Neural cell (in vitro differentiated cells): ENCODE measurements at regions not wholly inside any gene's neighbourhood (a gene's known extent, or its start where the extent isn't known, plus 50 kb on each side); places are given as distances from the start of the nearest gene placed in this dataset.

Experiments used
- H2AFZ ChIP-seq: fragments of 200-600, 300-800 bp; sonication (generic), shearing (Covaris generic); 2 replicates; pipeline ENCODE4 v1.6.0; 2014; ENCODE audit warnings: low read depth, mild to moderate bottlenecking, antibody characterized with exemption, low read length, moderate library complexity
- H3F3A ChIP-seq: fragments of 200-600 bp; shearing (Covaris generic); 2 replicates; pipeline ENCODE4 v1.6.1; 2016; ENCODE audit warnings: mild to moderate bottlenecking, moderate library complexity, mixed read lengths, antibody characterized with exemption, low read length; ENCODE audit not compliant: insufficient read depth, poor library complexity, severe bottlenecking
- H3K27ac ChIP-seq: fragments of 200-600, 300-800 bp; sonication (generic), shearing (Covaris generic); 2 replicates; pipeline ENCODE4 v1.5.1; 2014; ENCODE audit warnings: mild to moderate bottlenecking, low read length, moderate library complexity
- H3K27me3 ChIP-seq: fragments of 300-800, 200-600 bp; sonication (generic), shearing (Covaris generic); 2 replicates; pipeline ENCODE4 v1.6.0; 2014; ENCODE audit warnings: mild to moderate bottlenecking, low read depth, low read length, moderate library complexity; ENCODE audit not compliant: insufficient read depth
- H3K36me3 ChIP-seq: fragments of 300-800, 200-600 bp; sonication (generic), shearing (Covaris generic); 2 replicates; pipeline ENCODE4 v1.5.1; 2014; ENCODE audit warnings: mild to moderate bottlenecking, antibody characterized with exemption, low read length, moderate library complexity; ENCODE audit not compliant: insufficient read depth
- H3K4me2 ChIP-seq: fragments of 300-800, 200-600 bp; sonication (generic), shearing (Covaris generic); 2 replicates; pipeline ENCODE4 v1.6.0; 2014; ENCODE audit warnings: mild to moderate bottlenecking, low read length
- H3K4me3 ChIP-seq: fragments of 300-800, 200-600 bp; sonication (generic), shearing (Covaris generic); 2 replicates; pipeline ENCODE4 v1.5.1; 2014; ENCODE audit warnings: mild to moderate bottlenecking, low read length, moderate library complexity
- H3K79me2 ChIP-seq: fragments of 200-600 bp; shearing (Covaris generic); replicated peaks from 2 replicates; pipeline ENCODE4 v1.6.0; 2014; ENCODE audit warnings: mild to moderate bottlenecking, low read length, moderate library complexity; ENCODE audit not compliant: insufficient read depth
- H3K9ac ChIP-seq: fragments of 300-800, 200-600 bp; sonication (generic), shearing (Covaris generic); 2 replicates; pipeline ENCODE4 v1.6.1; 2016; ENCODE audit warnings: mild to moderate bottlenecking, low read length, mixed read lengths
- H3K9me2 ChIP-seq: fragments of 200-600 bp; shearing (Covaris generic); 2 replicates; pipeline ENCODE4 v1.6.1; 2016; ENCODE audit warnings: mild to moderate bottlenecking, low read length, mixed read lengths; ENCODE audit not compliant: insufficient read depth
- H3K9me3 ChIP-seq: fragments of 200-600, 300-800 bp; sonication (generic), shearing (Covaris generic); 2 replicates; pipeline ENCODE4 v1.6.1; 2016; ENCODE audit warnings: mild to moderate bottlenecking, mixed run types, low read length, moderate library complexity, mixed read lengths
- H4K20me1 ChIP-seq: fragments of 200-600 bp; shearing (Covaris generic); 2 replicates; pipeline ENCODE4 v1.6.1; 2016; ENCODE audit warnings: mild to moderate bottlenecking, mixed run types; ENCODE audit not compliant: insufficient read depth
- EP300 ChIP-seq: fragments of 450-650 bp; conservative IDR thresholded peaks from 2 replicates; pipeline ENCODE4 v1.6.1; 2014; ENCODE audit warnings: antibody characterized with exemption, mild to moderate bottlenecking, moderate library complexity; ENCODE audit not compliant: poor library complexity, severe bottlenecking
- EZH2 ChIP-seq: fragments of 200-600, 300-800 bp; shearing (Covaris generic), sonication (generic); IDR thresholded peaks from 2 replicates; pipeline ENCODE4 v1.6.1; 2014; ENCODE audit warnings: antibody characterized with exemption, low read length, borderline replicate concordance, mild to moderate bottlenecking; ENCODE audit not compliant: insufficient read depth, poor library complexity, severe bottlenecking
- MXI1 ChIP-seq: fragments of 450-650 bp; conservative IDR thresholded peaks from 2 replicates; pipeline ENCODE4 v1.6.1; 2014; ENCODE audit warnings: antibody characterized with exemption, mild to moderate bottlenecking; ENCODE audit not compliant: poor library complexity, severe bottlenecking
- POLR2AphosphoS5 ChIP-seq: IDR thresholded peaks from 2 replicates; pipeline ENCODE4 v1.6.1; 2012
- RAD21 ChIP-seq: fragments of 450-650 bp; conservative IDR thresholded peaks from 2 replicates; pipeline ENCODE4 v1.6.1; 2014; ENCODE audit warnings: antibody characterized with exemption, mild to moderate bottlenecking, moderate library complexity
- REST ChIP-seq: IDR thresholded peaks from 2 replicates; pipeline ENCODE4 v1.6.1; 2012; ENCODE audit warnings: borderline replicate concordance
- SMC3 ChIP-seq: fragments of 450-650 bp; conservative IDR thresholded peaks from 2 replicates; pipeline ENCODE4 v1.6.1; 2014; ENCODE audit warnings: antibody characterized with exemption, mild to moderate bottlenecking, moderate library complexity; ENCODE audit not compliant: poor library complexity
- TAF1 ChIP-seq: IDR thresholded peaks from 2 replicates; pipeline ENCODE4 v1.6.1; 2012; ENCODE audit warnings: low read depth
- TF ChIP-seq, protein P1 (sequence below): fragments of 450-650 bp; IDR thresholded peaks from 2 replicates; pipeline ENCODE4 v1.5.1; 2014; ENCODE audit warnings: antibody characterized with exemption, mild to moderate bottlenecking, moderate library complexity; ENCODE audit not compliant: poor library complexity, severe bottlenecking

GRCh38 chrX:74225111-74225510, 78.9 kb upstream of the ZCCHC13 start:
- Histone ChIP-seq H3K4me3 (no peak overlapping the region), H3K27ac (no peak overlapping the region), H3K9me2 (no peaks in the 10 kb centered on the region), H3K27me3 (no peaks in the 10 kb centered on the region), H3K79me2 (no peaks in the 10 kb centered on the region), H2AFZ (no peak overlapping the region), H3K4me2 (no peak overlapping the region), H3K9ac (no peak overlapping the region), H3K9me3 (no peaks in the 10 kb centered on the region), H3F3A (no peaks in the 10 kb centered on the region), H3K36me3 (no peaks in the 10 kb centered on the region), H4K20me1 (no peaks in the 10 kb centered on the region)
- TF ChIP-seq REST (no peak), MXI1 (no peak), EP300 (no peak), RAD21 (no peak), SMC3 (no peak), POLR2AphosphoS5 (no peak), EZH2 (no peak), TAF1 (no peak)
- TF ChIP-seq, protein P1, sequence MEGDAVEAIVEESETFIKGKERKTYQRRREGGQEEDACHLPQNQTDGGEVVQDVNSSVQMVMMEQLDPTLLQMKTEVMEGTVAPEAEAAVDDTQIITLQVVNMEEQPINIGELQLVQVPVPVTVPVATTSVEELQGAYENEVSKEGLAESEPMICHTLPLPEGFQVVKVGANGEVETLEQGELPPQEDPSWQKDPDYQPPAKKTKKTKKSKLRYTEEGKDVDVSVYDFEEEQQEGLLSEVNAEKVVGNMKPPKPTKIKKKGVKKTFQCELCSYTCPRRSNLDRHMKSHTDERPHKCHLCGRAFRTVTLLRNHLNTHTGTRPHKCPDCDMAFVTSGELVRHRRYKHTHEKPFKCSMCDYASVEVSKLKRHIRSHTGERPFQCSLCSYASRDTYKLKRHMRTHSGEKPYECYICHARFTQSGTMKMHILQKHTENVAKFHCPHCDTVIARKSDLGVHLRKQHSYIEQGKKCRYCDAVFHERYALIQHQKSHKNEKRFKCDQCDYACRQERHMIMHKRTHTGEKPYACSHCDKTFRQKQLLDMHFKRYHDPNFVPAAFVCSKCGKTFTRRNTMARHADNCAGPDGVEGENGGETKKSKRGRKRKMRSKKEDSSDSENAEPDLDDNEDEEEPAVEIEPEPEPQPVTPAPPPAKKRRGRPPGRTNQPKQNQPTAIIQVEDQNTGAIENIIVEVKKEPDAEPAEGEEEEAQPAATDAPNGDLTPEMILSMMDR, result no peak

DNA sequence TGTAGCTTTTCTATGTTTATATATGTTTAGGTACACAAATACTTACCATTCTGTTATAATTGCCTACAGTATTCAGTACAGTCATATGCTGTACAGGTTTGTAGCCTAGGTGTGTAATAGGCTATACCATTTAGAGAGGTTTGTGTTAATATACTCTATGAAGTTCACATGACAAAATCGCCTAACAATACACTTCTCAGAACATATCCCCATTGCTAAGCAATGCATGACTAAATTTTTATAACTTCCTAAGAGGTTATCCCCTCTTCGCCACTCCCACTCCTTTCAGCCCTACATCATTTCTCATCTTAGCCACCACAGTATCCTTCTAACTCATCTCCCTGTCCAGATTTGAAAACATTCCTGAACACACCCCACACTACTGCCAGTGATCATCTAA, 83.7 kb upstream of the ZCCHC13 start:
- no peaks in the 10 kb centered on the region for H3K36me3 ChIP-seq

More for the DNA sequence above, 83.7 kb upstream of the ZCCHC13 start:
- no peaks in the 10 kb centered on the region for H3K9me3 ChIP-seq
- TF ChIP-seq MXI1 (no peak), EZH2 (no peak), REST (no peak), EP300 (no peak), SMC3 (no peak), RAD21 (no peak), POLR2AphosphoS5 (no peak), TAF1 (no peak)
- TF ChIP-seq, protein P1, result no peak
- no peaks in the 10 kb centered on the region for H3K27me3 ChIP-seq
- no peaks in the 10 kb centered on the region for H4K20me1 ChIP-seq
- no peaks in the 10 kb centered on the region for H3K9me2 ChIP-seq
- no peak overlapping the region for H3K4me3 ChIP-seq
- no peak overlapping the region for H3K9ac ChIP-seq
- H3K27ac ChIP-seq, result no peak overlapping the region
- no peak overlapping the region for H2AFZ ChIP-seq
- no peaks in the 10 kb centered on the region for H3K79me2 ChIP-seq
- H3F3A ChIP-seq, result no peaks in the 10 kb centered on the region
- no peak overlapping the region for H3K4me2 ChIP-seq
